LNCAP (cell line): ENCODE measurements at regions not wholly inside any gene's neighbourhood (a gene's known extent, or its start where the extent isn't known, plus 50 kb on each side); places are given as distances from the start of the nearest gene placed in this dataset.

Experiments
- CTCF ChIP-seq: fragments of 450-650 bp; IDR thresholded peaks from 2 replicates; pipeline ENCODE4 v1.5.1; 2017; ENCODE audit warnings: mild to moderate bottlenecking

- no peak for TF ChIP-seq CTCF
Observed at GRCh38 chr9:13904311-13904710, 409.6 kb downstream of the NFIB start.

- no peak for TF ChIP-seq CTCF
Observed at GRCh38 chr9:13902286-13903066, 411.5 kb downstream of the NFIB start.

GRCh38 chr9:13901176-13901575 lies 412.8 kb downstream of the NFIB start:
- no peak for TF ChIP-seq CTCF

- TF ChIP-seq CTCF = no peak
Observed at GRCh38 chr9:13900449-13900848, 413.5 kb downstream of the NFIB start.

- no peak for TF ChIP-seq CTCF
Observed at GRCh38 chr9:13899924-13900323, 414.0 kb downstream of the NFIB start.

GRCh38 chr9:13898957-13899356 lies 415.0 kb downstream of the NFIB start:
- TF ChIP-seq CTCF = no peak

GRCh38 chr9:13896922-13897835 lies 416.8 kb downstream of the NFIB start:
- no peak for TF ChIP-seq CTCF
